Neural cell (in vitro differentiated cells): ENCODE measurements at regions not wholly inside any gene's neighbourhood (a gene's known extent, or its start where the extent isn't known, plus 50 kb on each side); places are given as distances from the start of the nearest gene placed in this dataset.

Experiments
- H2AFZ ChIP-seq: fragments of 200-600, 300-800 bp; sonication (generic), shearing (Covaris generic); 2 replicates; pipeline ENCODE4 v1.6.0; 2014; ENCODE audit warnings: low read depth, mild to moderate bottlenecking, antibody characterized with exemption, low read length, moderate library complexity
- H3F3A ChIP-seq: fragments of 200-600 bp; shearing (Covaris generic); 2 replicates; pipeline ENCODE4 v1.6.1; 2016; ENCODE audit warnings: mild to moderate bottlenecking, moderate library complexity, mixed read lengths, antibody characterized with exemption, low read length; ENCODE audit not compliant: insufficient read depth, poor library complexity, severe bottlenecking
- H3K27ac ChIP-seq: fragments of 200-600, 300-800 bp; sonication (generic), shearing (Covaris generic); 2 replicates; pipeline ENCODE4 v1.5.1; 2014; ENCODE audit warnings: mild to moderate bottlenecking, low read length, moderate library complexity
- H3K27me3 ChIP-seq: fragments of 300-800, 200-600 bp; sonication (generic), shearing (Covaris generic); 2 replicates; pipeline ENCODE4 v1.6.0; 2014; ENCODE audit warnings: mild to moderate bottlenecking, low read depth, low read length, moderate library complexity; ENCODE audit not compliant: insufficient read depth
- H3K36me3 ChIP-seq: fragments of 300-800, 200-600 bp; sonication (generic), shearing (Covaris generic); 2 replicates; pipeline ENCODE4 v1.5.1; 2014; ENCODE audit warnings: mild to moderate bottlenecking, antibody characterized with exemption, low read length, moderate library complexity; ENCODE audit not compliant: insufficient read depth
- H3K4me2 ChIP-seq: fragments of 300-800, 200-600 bp; sonication (generic), shearing (Covaris generic); 2 replicates; pipeline ENCODE4 v1.6.0; 2014; ENCODE audit warnings: mild to moderate bottlenecking, low read length
- H3K4me3 ChIP-seq: fragments of 300-800, 200-600 bp; sonication (generic), shearing (Covaris generic); 2 replicates; pipeline ENCODE4 v1.5.1; 2014; ENCODE audit warnings: mild to moderate bottlenecking, low read length, moderate library complexity
- H3K79me2 ChIP-seq: fragments of 200-600 bp; shearing (Covaris generic); replicated peaks from 2 replicates; pipeline ENCODE4 v1.6.0; 2014; ENCODE audit warnings: mild to moderate bottlenecking, low read length, moderate library complexity; ENCODE audit not compliant: insufficient read depth
- H3K9ac ChIP-seq: fragments of 300-800, 200-600 bp; sonication (generic), shearing (Covaris generic); 2 replicates; pipeline ENCODE4 v1.6.1; 2016; ENCODE audit warnings: mild to moderate bottlenecking, low read length, mixed read lengths
- H3K9me2 ChIP-seq: fragments of 200-600 bp; shearing (Covaris generic); 2 replicates; pipeline ENCODE4 v1.6.1; 2016; ENCODE audit warnings: mild to moderate bottlenecking, low read length, mixed read lengths; ENCODE audit not compliant: insufficient read depth
- H3K9me3 ChIP-seq: fragments of 200-600, 300-800 bp; sonication (generic), shearing (Covaris generic); 2 replicates; pipeline ENCODE4 v1.6.1; 2016; ENCODE audit warnings: mild to moderate bottlenecking, mixed run types, low read length, moderate library complexity, mixed read lengths
- H4K20me1 ChIP-seq: fragments of 200-600 bp; shearing (Covaris generic); 2 replicates; pipeline ENCODE4 v1.6.1; 2016; ENCODE audit warnings: mild to moderate bottlenecking, mixed run types; ENCODE audit not compliant: insufficient read depth
- EP300 ChIP-seq: fragments of 450-650 bp; conservative IDR thresholded peaks from 2 replicates; pipeline ENCODE4 v1.6.1; 2014; ENCODE audit warnings: antibody characterized with exemption, mild to moderate bottlenecking, moderate library complexity; ENCODE audit not compliant: poor library complexity, severe bottlenecking
- EZH2 ChIP-seq: fragments of 200-600, 300-800 bp; shearing (Covaris generic), sonication (generic); IDR thresholded peaks from 2 replicates; pipeline ENCODE4 v1.6.1; 2014; ENCODE audit warnings: antibody characterized with exemption, low read length, borderline replicate concordance, mild to moderate bottlenecking; ENCODE audit not compliant: insufficient read depth, poor library complexity, severe bottlenecking
- MXI1 ChIP-seq: fragments of 450-650 bp; conservative IDR thresholded peaks from 2 replicates; pipeline ENCODE4 v1.6.1; 2014; ENCODE audit warnings: antibody characterized with exemption, mild to moderate bottlenecking; ENCODE audit not compliant: poor library complexity, severe bottlenecking
- POLR2AphosphoS5 ChIP-seq: IDR thresholded peaks from 2 replicates; pipeline ENCODE4 v1.6.1; 2012
- RAD21 ChIP-seq: fragments of 450-650 bp; conservative IDR thresholded peaks from 2 replicates; pipeline ENCODE4 v1.6.1; 2014; ENCODE audit warnings: antibody characterized with exemption, mild to moderate bottlenecking, moderate library complexity
- SMC3 ChIP-seq: fragments of 450-650 bp; conservative IDR thresholded peaks from 2 replicates; pipeline ENCODE4 v1.6.1; 2014; ENCODE audit warnings: antibody characterized with exemption, mild to moderate bottlenecking, moderate library complexity; ENCODE audit not compliant: poor library complexity
- TAF1 ChIP-seq: IDR thresholded peaks from 2 replicates; pipeline ENCODE4 v1.6.1; 2012; ENCODE audit warnings: low read depth
- TF ChIP-seq, protein P1 (sequence below): fragments of 450-650 bp; IDR thresholded peaks from 2 replicates; pipeline ENCODE4 v1.5.1; 2014; ENCODE audit warnings: antibody characterized with exemption, mild to moderate bottlenecking, moderate library complexity; ENCODE audit not compliant: poor library complexity, severe bottlenecking
- TF ChIP-seq, protein P2 (sequence below): IDR thresholded peaks from 2 replicates; pipeline ENCODE4 v1.6.1; 2012; ENCODE audit warnings: borderline replicate concordance

DNA sequence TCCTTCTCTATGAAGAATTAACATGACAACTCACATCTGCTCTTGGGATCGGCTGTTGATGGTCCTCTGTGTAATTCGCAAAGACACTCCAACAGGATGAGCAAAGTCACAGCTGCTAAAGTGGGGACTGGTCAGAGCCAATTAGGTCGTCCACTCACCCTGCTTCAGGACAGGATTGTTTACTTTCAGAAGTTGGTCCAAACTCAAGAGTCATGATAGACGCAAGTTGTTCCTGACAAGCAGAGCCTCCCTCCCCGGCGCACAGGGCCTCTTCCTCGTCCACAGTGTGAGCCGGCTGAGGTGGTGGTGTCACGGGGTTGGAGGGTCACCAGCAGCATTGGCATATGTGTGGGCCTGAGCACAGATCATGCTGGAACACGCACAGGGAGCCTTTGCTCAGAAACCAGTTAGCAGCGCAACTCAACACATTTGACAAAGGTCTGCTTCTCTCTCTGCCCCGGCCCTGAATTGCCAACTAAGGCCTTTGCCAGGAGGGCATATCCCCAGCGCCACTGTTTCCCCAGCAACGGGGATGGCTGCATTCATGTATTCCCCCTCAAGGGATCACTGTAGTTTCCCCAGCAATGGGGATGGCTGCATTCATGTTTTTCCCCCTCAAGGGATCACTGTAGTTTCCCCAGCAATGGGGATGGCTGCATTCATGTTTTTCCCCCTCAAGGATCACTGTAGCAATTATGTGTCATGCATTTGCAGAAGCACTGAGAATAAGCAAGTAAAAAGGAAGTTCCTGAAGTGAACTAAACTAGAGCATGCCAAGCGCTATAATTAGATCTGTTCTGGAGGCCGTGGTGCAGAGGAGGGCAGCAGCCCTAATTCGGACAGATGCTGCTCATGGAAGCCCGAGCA is 111.7 kb downstream of the THBS2 start:
- Histone ChIP-seq H3K4me3 (no peak overlapping the region), H3K9me3 (no peaks in the 10 kb centered on the region), H3K27ac (no peak overlapping the region), H2AFZ (no peak overlapping the region), H3K9ac (no peak overlapping the region), H3K36me3 (no peaks in the 10 kb centered on the region), H3K4me2 (no peak overlapping the region), H3F3A (no peaks in the 10 kb centered on the region), H3K9me2 (no peaks in the 10 kb centered on the region), H3K27me3 (no peaks in the 10 kb centered on the region), H3K79me2 (no peaks in the 10 kb centered on the region), H4K20me1 (no peaks in the 10 kb centered on the region)
- TF ChIP-seq, protein P1, sequence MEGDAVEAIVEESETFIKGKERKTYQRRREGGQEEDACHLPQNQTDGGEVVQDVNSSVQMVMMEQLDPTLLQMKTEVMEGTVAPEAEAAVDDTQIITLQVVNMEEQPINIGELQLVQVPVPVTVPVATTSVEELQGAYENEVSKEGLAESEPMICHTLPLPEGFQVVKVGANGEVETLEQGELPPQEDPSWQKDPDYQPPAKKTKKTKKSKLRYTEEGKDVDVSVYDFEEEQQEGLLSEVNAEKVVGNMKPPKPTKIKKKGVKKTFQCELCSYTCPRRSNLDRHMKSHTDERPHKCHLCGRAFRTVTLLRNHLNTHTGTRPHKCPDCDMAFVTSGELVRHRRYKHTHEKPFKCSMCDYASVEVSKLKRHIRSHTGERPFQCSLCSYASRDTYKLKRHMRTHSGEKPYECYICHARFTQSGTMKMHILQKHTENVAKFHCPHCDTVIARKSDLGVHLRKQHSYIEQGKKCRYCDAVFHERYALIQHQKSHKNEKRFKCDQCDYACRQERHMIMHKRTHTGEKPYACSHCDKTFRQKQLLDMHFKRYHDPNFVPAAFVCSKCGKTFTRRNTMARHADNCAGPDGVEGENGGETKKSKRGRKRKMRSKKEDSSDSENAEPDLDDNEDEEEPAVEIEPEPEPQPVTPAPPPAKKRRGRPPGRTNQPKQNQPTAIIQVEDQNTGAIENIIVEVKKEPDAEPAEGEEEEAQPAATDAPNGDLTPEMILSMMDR, result no peak
- TF ChIP-seq MXI1 (no peak), POLR2AphosphoS5 (no peak), EP300 (no peak), TAF1 (no peak), RAD21 (no peak), SMC3 (no peak), EZH2 (no peak)
- TF ChIP-seq, protein P2, sequence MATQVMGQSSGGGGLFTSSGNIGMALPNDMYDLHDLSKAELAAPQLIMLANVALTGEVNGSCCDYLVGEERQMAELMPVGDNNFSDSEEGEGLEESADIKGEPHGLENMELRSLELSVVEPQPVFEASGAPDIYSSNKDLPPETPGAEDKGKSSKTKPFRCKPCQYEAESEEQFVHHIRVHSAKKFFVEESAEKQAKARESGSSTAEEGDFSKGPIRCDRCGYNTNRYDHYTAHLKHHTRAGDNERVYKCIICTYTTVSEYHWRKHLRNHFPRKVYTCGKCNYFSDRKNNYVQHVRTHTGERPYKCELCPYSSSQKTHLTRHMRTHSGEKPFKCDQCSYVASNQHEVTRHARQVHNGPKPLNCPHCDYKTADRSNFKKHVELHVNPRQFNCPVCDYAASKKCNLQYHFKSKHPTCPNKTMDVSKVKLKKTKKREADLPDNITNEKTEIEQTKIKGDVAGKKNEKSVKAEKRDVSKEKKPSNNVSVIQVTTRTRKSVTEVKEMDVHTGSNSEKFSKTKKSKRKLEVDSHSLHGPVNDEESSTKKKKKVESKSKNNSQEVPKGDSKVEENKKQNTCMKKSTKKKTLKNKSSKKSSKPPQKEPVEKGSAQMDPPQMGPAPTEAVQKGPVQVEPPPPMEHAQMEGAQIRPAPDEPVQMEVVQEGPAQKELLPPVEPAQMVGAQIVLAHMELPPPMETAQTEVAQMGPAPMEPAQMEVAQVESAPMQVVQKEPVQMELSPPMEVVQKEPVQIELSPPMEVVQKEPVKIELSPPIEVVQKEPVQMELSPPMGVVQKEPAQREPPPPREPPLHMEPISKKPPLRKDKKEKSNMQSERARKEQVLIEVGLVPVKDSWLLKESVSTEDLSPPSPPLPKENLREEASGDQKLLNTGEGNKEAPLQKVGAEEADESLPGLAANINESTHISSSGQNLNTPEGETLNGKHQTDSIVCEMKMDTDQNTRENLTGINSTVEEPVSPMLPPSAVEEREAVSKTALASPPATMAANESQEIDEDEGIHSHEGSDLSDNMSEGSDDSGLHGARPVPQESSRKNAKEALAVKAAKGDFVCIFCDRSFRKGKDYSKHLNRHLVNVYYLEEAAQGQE, result no peak

DNA sequence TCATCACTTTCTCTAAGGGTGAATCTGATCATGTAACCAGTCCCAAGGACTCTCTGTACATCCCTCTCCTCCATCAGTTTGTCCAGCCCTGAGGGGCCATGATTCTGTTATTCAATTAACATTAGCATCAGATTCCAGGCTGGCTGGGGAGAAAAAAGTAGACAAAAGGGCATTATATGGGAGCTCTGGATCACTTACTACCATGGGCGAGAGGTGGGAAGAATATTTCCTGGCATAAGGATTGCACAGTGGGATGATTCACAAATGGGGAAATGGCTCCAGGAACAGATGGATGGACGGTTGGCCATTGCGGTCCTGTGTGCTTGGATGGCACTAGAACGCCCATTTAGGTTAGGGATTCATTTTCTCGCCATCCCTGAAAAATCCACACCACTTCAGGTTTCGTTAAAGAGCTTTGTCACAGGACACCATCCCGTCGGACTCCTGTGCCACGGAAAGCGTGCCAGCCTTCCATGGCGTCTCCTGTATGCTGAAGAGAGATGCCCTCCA is 112.6 kb downstream of the THBS2 start:
- Histone ChIP-seq H2AFZ (no peak overlapping the region), H3K4me2 (no peak overlapping the region), H3K9me2 (no peaks in the 10 kb centered on the region), H3K4me3 (no peak overlapping the region), H3F3A (no peaks in the 10 kb centered on the region), H3K79me2 (no peaks in the 10 kb centered on the region), H3K9me3 (no peaks in the 10 kb centered on the region), H3K27me3 (no peaks in the 10 kb centered on the region), H4K20me1 (no peaks in the 10 kb centered on the region), H3K36me3 (no peaks in the 10 kb centered on the region), H3K27ac (no peak overlapping the region), H3K9ac (no peak overlapping the region)
- TF ChIP-seq RAD21, result no peak
- no peak for TF ChIP-seq SMC3
- TF ChIP-seq, protein P2, result no peak
- no peak for TF ChIP-seq TAF1
- TF ChIP-seq MXI1, result no peak
- no peak for TF ChIP-seq EP300
- no peak for TF ChIP-seq EZH2
- no peak for TF ChIP-seq POLR2AphosphoS5
- TF ChIP-seq, protein P1, result no peak
